WERI-Rb-1 (cell line): ENCODE measurements at regions not wholly inside any gene's neighbourhood (a gene's known extent, or its start where the extent isn't known, plus 50 kb on each side); places are given as distances from the start of the nearest gene placed in this dataset.

Experiments
- DNase-seq: peaks from one replicate; pipeline ENCODE4 v3.0.0-alpha.2; 2020
- H3K27ac ChIP-seq: fragments of 250-450 bp; sonication (Bioruptor Pico); 2 replicates; pipeline ENCODE4 v1.5.1; 2020; ENCODE audit warnings: mild to moderate bottlenecking, moderate library complexity
- H3K27me3 ChIP-seq: fragments of 250-450 bp; sonication (Bioruptor Pico); 2 replicates; pipeline ENCODE4 v1.5.1; 2021; ENCODE audit warnings: mild to moderate bottlenecking, low read depth, moderate library complexity; ENCODE audit not compliant: insufficient read depth, severe bottlenecking
- H3K36me3 ChIP-seq: fragments of 250-450 bp; sonication (Bioruptor Pico); 2 replicates; pipeline ENCODE4 v1.5.1; 2020; ENCODE audit warnings: mild to moderate bottlenecking, moderate library complexity
- H3K4me3 ChIP-seq: 2 replicates; pipeline ENCODE4 v1.5.1; 2011; ENCODE audit warnings: low read depth, mild to moderate bottlenecking, control low read depth, low read length
- H3K9me3 ChIP-seq: fragments of 250-450 bp; sonication (Bioruptor Pico); 2 replicates; pipeline ENCODE4 v1.5.1; 2021; ENCODE audit warnings: mild to moderate bottlenecking, moderate library complexity; ENCODE audit not compliant: severe bottlenecking
- TF ChIP-seq, protein P1 (sequence below): IDR thresholded peaks from 2 replicates; pipeline ENCODE4 v1.5.1; 2011; ENCODE audit warnings: low read depth, mild to moderate bottlenecking, control low read depth, inconsistent platforms, low read length

- no peaks in the 10 kb centered on the region for H3K36me3 ChIP-seq
- TF ChIP-seq, protein P1, sequence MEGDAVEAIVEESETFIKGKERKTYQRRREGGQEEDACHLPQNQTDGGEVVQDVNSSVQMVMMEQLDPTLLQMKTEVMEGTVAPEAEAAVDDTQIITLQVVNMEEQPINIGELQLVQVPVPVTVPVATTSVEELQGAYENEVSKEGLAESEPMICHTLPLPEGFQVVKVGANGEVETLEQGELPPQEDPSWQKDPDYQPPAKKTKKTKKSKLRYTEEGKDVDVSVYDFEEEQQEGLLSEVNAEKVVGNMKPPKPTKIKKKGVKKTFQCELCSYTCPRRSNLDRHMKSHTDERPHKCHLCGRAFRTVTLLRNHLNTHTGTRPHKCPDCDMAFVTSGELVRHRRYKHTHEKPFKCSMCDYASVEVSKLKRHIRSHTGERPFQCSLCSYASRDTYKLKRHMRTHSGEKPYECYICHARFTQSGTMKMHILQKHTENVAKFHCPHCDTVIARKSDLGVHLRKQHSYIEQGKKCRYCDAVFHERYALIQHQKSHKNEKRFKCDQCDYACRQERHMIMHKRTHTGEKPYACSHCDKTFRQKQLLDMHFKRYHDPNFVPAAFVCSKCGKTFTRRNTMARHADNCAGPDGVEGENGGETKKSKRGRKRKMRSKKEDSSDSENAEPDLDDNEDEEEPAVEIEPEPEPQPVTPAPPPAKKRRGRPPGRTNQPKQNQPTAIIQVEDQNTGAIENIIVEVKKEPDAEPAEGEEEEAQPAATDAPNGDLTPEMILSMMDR: no peak
- no peak overlapping the region for H3K4me3 ChIP-seq
- no peak for DNase-seq
- no peak overlapping the region for H3K27ac ChIP-seq
- H3K9me3 ChIP-seq: no peaks in the 10 kb centered on the region
- no peaks in the 10 kb centered on the region for H3K27me3 ChIP-seq
Measured at GRCh38 chr16:87552072-87552718, 50.1 kb upstream of the JPH3 start.

DNA sequence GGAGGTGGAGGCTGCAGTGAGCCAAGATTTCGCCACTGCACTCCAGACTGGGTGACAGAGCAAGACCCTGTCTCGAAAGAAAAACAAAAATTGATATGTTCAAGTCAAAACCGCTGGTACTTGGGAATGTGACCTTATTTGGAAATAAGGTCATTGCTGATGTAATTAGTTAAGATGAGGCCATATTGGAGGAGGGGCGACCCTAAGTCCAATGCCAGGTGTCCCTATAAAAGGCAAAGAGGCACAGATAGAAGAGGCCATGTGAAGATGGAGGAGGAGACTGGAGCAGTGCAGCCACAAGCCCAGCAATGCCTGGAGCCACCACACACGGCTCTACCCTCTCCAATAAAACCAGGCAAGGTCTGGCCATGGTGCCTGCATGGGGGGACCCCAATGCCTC, 50.8 kb upstream of the JPH3 start:
- no peaks in the 10 kb centered on the region for H3K36me3 ChIP-seq
- H3K9me3 ChIP-seq: no peaks in the 10 kb centered on the region
- H3K27ac ChIP-seq: no peak overlapping the region
- H3K27me3 ChIP-seq: no peaks in the 10 kb centered on the region
- H3K4me3 ChIP-seq: no peak overlapping the region
- DNase-seq: no peak
- TF ChIP-seq, protein P1: no peak

DNA sequence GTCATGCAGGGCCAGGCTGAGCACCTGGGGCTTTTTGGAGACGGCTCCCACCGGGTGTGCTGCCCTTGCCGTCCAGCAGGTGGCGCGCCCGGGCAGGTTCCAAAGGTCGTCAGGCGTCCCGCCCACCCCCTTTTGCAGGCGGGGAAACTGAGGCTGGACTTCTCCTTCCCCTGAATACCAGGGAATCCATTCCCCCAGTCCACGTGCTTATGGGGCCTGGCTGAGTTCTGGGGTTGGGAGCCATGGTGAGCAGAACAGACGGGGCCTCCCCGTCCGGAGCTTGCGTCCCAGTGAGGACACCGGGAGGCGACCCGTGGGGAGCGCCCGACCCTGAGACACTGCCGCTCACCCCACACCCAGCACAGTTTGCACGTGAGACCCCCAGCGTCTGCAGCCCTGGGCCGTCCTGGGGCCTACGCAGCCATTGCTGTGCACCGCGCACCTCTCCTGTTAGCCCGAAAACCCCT, 51.8 kb upstream of the JPH3 start:
- Histone ChIP-seq H3K4me3 (no peak overlapping the region), H3K36me3 (no peaks in the 10 kb centered on the region), H3K9me3 (no peaks in the 10 kb centered on the region), H3K27ac (no peak overlapping the region), H3K27me3 (no peaks in the 10 kb centered on the region)
- peak; percentile 25 for DNase-seq
- TF ChIP-seq, protein P1: peak; percentile 74

GRCh38 chr16:87549627-87550494, 52.4 kb upstream of the JPH3 start:
- DNase-seq: no peak
- TF ChIP-seq, protein P1: no peak

DNA sequence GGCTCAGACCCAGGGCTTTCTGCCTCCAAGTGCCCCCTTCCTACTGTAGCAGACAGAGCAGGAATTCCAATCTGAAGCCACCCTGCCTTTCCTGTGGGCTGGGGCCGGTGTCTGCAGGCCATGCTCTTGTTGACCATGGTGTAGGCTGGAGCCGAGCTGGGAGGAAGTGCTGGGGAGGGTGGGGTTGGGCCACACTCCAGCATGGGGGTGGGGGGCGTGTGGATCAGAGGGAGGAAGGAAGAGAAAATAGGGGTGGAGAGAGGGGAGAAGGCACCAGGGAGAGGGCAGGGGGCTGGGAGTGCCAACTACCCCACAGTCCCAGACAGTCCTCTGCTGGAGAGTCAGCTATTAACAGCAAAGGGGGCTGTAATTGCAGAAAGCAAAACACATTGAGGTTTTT, 54.3 kb upstream of the JPH3 start:
- TF ChIP-seq, protein P1: no peak
- Histone ChIP-seq H3K36me3 (no peaks in the 10 kb centered on the region), H3K27me3 (no peaks in the 10 kb centered on the region), H3K9me3 (no peaks in the 10 kb centered on the region), H3K4me3 (no peak overlapping the region), H3K27ac (no peak overlapping the region)
- DNase-seq: no peak

More at GRCh38 chr16:87549627-87550494, 52.4 kb upstream of the JPH3 start:
- H3K36me3 ChIP-seq: no peaks in the 10 kb centered on the region
- H3K27ac ChIP-seq: no peak overlapping the region
- H3K4me3 ChIP-seq: no peak overlapping the region
- H3K27me3 ChIP-seq: no peaks in the 10 kb centered on the region
- no peaks in the 10 kb centered on the region for H3K9me3 ChIP-seq
